ENCODE measurements at regions not wholly inside any gene's neighbourhood (a gene's known extent, or its start where the extent isn't known, plus 50 kb on each side); places are given as distances from the start of the nearest gene placed in this dataset.

- TF ChIP-seq ZNF239 (CRISPR knock-in tag; IDR thresholded peaks at IDR 0.05) (no peak), ELF1 (tag; IDR thresholded peaks at IDR 0.05) (0 out of 2 replicates have a peak, but pooled peaks have one; percentile 6), E4F1 (CRISPR knock-in tag; IDR thresholded peaks at IDR 0.05; ENCODE audit: borderline replicate concordance) (no peak), DIDO1 (tag; IDR thresholded peaks at IDR 0.05; ENCODE audit: low read depth) (no peak), TOE1 (IDR thresholded peaks at IDR 0.05; ENCODE audit: borderline replicate concordance) (no peak), TOE1 (CRISPR knock-in tag; IDR thresholded peaks at IDR 0.05; ENCODE audit: borderline replicate concordance, low read depth) (no peak), POLR2G (IDR thresholded peaks at IDR 0.05; ENCODE audit: low read depth, low read length) (no peak)
- TF ChIP-seq, protein P1, sequence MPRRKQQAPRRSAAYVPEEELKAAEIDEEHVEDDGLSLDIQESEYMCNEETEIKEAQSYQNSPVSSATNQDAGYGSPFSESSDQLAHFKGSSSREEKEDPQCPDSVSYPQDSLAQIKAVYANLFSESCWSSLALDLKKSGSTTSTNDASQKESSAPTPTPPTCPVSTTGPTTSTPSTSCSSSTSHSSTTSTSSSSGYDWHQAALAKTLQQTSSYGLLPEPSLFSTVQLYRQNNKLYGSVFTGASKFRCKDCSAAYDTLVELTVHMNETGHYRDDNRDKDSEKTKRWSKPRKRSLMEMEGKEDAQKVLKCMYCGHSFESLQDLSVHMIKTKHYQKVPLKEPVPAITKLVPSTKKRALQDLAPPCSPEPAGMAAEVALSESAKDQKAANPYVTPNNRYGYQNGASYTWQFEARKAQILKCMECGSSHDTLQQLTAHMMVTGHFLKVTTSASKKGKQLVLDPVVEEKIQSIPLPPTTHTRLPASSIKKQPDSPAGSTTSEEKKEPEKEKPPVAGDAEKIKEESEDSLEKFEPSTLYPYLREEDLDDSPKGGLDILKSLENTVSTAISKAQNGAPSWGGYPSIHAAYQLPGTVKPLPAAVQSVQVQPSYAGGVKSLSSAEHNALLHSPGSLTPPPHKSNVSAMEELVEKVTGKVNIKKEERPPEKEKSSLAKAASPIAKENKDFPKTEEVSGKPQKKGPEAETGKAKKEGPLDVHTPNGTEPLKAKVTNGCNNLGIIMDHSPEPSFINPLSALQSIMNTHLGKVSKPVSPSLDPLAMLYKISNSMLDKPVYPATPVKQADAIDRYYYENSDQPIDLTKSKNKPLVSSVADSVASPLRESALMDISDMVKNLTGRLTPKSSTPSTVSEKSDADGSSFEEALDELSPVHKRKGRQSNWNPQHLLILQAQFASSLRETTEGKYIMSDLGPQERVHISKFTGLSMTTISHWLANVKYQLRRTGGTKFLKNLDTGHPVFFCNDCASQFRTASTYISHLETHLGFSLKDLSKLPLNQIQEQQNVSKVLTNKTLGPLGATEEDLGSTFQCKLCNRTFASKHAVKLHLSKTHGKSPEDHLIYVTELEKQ (CRISPR knock-in tag; IDR thresholded peaks at IDR 0.05), result 0 out of 2 replicates have a peak, but pooled peaks have one; percentile 7
Measured at GRCh38 chr13:91134803-91135184, 212.7 kb upstream of the MIR17HG start (continued).

Measured in K562 (cell line).